OCI-LY1 (cell line): ENCODE measurements at regions not wholly inside any gene's neighbourhood (a gene's known extent, or its start where the extent isn't known, plus 50 kb on each side); places are given as distances from the start of the nearest gene placed in this dataset.
"Not testable (repeated sequence)": the region's sequence is repeated elsewhere in the genome, so short reads cannot be mapped to it uniquely, and the experiment has no call there.

Source experiments
- H2AFZ ChIP-seq: fragments of 200-600 bp; sonication (generic), shearing (Covaris generic); 2 replicates; pipeline ENCODE4 v1.6.0; 2014; ENCODE audit warnings: antibody characterized with exemption, mild to moderate bottlenecking, low read length
- H3F3A ChIP-seq: fragments of 200-600 bp; sonication (generic), shearing (Covaris generic); 2 replicates; pipeline ENCODE4 v1.6.0; 2014; ENCODE audit warnings: mild to moderate bottlenecking, antibody characterized with exemption, low read length, moderate library complexity; ENCODE audit not compliant: insufficient read depth
- H3K27ac ChIP-seq: fragments of 200-600 bp; sonication (generic); 2 replicates; pipeline ENCODE4 v1.5.1; 2014; ENCODE audit warnings: low read length, mixed run types, mild to moderate bottlenecking, low read depth; ENCODE audit not compliant: poor library complexity, severe bottlenecking
- H3K27me3 ChIP-seq: fragments of 200-600 bp; sonication (generic); 2 replicates; pipeline ENCODE4 v1.6.0; 2014; ENCODE audit warnings: antibody characterized with exemption, mild to moderate bottlenecking, low read length, moderate library complexity; ENCODE audit not compliant: insufficient read depth
- H3K36me3 ChIP-seq: fragments of 200-600 bp; sonication (generic); 2 replicates; pipeline ENCODE4 v1.6.1; 2014; ENCODE audit warnings: mild to moderate bottlenecking, antibody characterized with exemption, low read length, moderate library complexity, mixed read lengths; ENCODE audit not compliant: insufficient read depth
- H3K4me1 ChIP-seq: fragments of 200-600 bp; sonication (generic); 2 replicates; pipeline ENCODE4 v1.5.1; 2014; ENCODE audit warnings: mild to moderate bottlenecking, low read length, moderate library complexity; ENCODE audit not compliant: insufficient read depth, severe bottlenecking
- H3K4me2 ChIP-seq: fragments of 200-600 bp; sonication (generic), shearing (Covaris generic); 2 replicates; pipeline ENCODE4 v1.6.1; 2014; ENCODE audit warnings: low read length
- H3K4me3 ChIP-seq: fragments of 200-600 bp; sonication (generic); 2 replicates; pipeline ENCODE4 v1.5.1; 2014; ENCODE audit warnings: low read length, low read depth, mild to moderate bottlenecking, mixed read lengths; ENCODE audit not compliant: poor library complexity, severe bottlenecking
- H3K79me2 ChIP-seq: fragments of 200-600 bp; shearing (Covaris generic); 2 replicates; pipeline ENCODE4 v1.6.1; 2016; ENCODE audit warnings: mixed run types, low read length, mixed read lengths; ENCODE audit not compliant: insufficient read depth
- H3K9ac ChIP-seq: fragments of 200-600 bp; sonication (generic), shearing (Covaris generic); 2 replicates; pipeline ENCODE4 v1.6.1; 2014; ENCODE audit warnings: mild to moderate bottlenecking, low read length, mixed read lengths
- H3K9me2 ChIP-seq: fragments of 200-600 bp; sonication (generic), shearing (Covaris generic); 2 replicates; pipeline ENCODE4 v1.6.1; 2014; ENCODE audit warnings: low read depth, mild to moderate bottlenecking, low read length, mixed read lengths
- H3K9me3 ChIP-seq: fragments of 200-600 bp; shearing (Covaris generic); 2 replicates; pipeline ENCODE4 v1.6.1; 2014; ENCODE audit warnings: low read length, mixed read lengths
- H4K20me1 ChIP-seq: fragments of 200-600 bp; sonication (generic), shearing (Covaris generic); 2 replicates; pipeline ENCODE4 v1.6.0; 2016; ENCODE audit warnings: mild to moderate bottlenecking, low read length; ENCODE audit not compliant: insufficient read depth
- CTCF ChIP-seq: fragments of 200-600 bp; sonication (generic), shearing (Covaris generic); IDR thresholded peaks from 2 replicates; pipeline ENCODE4 v1.5.1; 2017; ENCODE audit warnings: mild to moderate bottlenecking, antibody characterized with exemption, low read length, moderate library complexity, mixed read lengths
- EZH2 ChIP-seq: fragments of 200-600 bp; sonication (generic), shearing (Covaris generic); IDR thresholded peaks from 2 replicates; pipeline ENCODE4 v1.8.0; 2017; ENCODE audit warnings: borderline replicate concordance, mixed run types, mild to moderate bottlenecking, antibody characterized with exemption, low read length, moderate library complexity, mixed read lengths

- no peaks in the 10 kb centered on the region for H3K9me2 ChIP-seq
- no peak overlapping the region for H2AFZ ChIP-seq
- no peaks in the 10 kb centered on the region for H3K4me1 ChIP-seq
- H3K27ac ChIP-seq, result no peak overlapping the region
- H3K9me3 ChIP-seq, result no peaks in the 10 kb centered on the region
- H3K4me3 ChIP-seq, result no peak overlapping the region
- H3K79me2 ChIP-seq, result no peaks in the 10 kb centered on the region
- H3K27me3 ChIP-seq, result no peaks in the 10 kb centered on the region
- no peak overlapping the region for H3K4me2 ChIP-seq
- H3F3A ChIP-seq, result no peaks in the 10 kb centered on the region
- H3K9ac ChIP-seq, result no peak overlapping the region
- H3K36me3 ChIP-seq, result no peaks in the 10 kb centered on the region
- H4K20me1 ChIP-seq, result no peaks in the 10 kb centered on the region
- TF ChIP-seq EZH2, result no peak
- TF ChIP-seq CTCF, result no peak
Observed at GRCh38 chr5:108504974-108505373, 123.1 kb upstream of the FBXL17 start.

GRCh38 chr5:108503986-108504385, 122.1 kb upstream of the FBXL17 start:
- H3K4me2 ChIP-seq, result no peak overlapping the region
- no peak overlapping the region for H3K9ac ChIP-seq
- H3K27me3 ChIP-seq, result no peaks in the 10 kb centered on the region
- no peaks in the 10 kb centered on the region for H3K9me2 ChIP-seq
- no peak for TF ChIP-seq CTCF
- TF ChIP-seq EZH2, result no peak
- H3K36me3 ChIP-seq, result no peaks in the 10 kb centered on the region
- H3K4me1 ChIP-seq, result no peaks in the 10 kb centered on the region
- H3K27ac ChIP-seq, result no peak overlapping the region
- no peaks in the 10 kb centered on the region for H3K9me3 ChIP-seq
- no peaks in the 10 kb centered on the region for H4K20me1 ChIP-seq
- H3K4me3 ChIP-seq, result no peak overlapping the region
- no peaks in the 10 kb centered on the region for H3K79me2 ChIP-seq
- H3F3A ChIP-seq, result no peaks in the 10 kb centered on the region
- no peak overlapping the region for H2AFZ ChIP-seq

GRCh38 chr5:108495615-108496014, 113.7 kb upstream of the FBXL17 start:
- H4K20me1 ChIP-seq, H3K4me1 ChIP-seq, H3K4me3 ChIP-seq, H3K9me3 ChIP-seq, H3K9me2 ChIP-seq, H3K27ac ChIP-seq, H3F3A ChIP-seq, H3K27me3 ChIP-seq, H3K36me3 ChIP-seq, H3K9ac ChIP-seq, H3K4me2 ChIP-seq, H3K79me2 ChIP-seq, H2AFZ ChIP-seq: not testable (repeated sequence)

GRCh38 chr5:108487951-108488350, 106.1 kb upstream of the FBXL17 start:
- H3K9me3 ChIP-seq, result 0 out of 2 replicates have a peak, but pooled peaks cover 5% of the 10 kb centered on the region
- no peak overlapping the region for H2AFZ ChIP-seq
- no peak for TF ChIP-seq EZH2
- no peaks in the 10 kb centered on the region for H3K36me3 ChIP-seq
- H3K27ac ChIP-seq, result no peak overlapping the region
- H3K27me3 ChIP-seq, result no peaks in the 10 kb centered on the region
- no peaks in the 10 kb centered on the region for H4K20me1 ChIP-seq
- H3K79me2 ChIP-seq, result no peaks in the 10 kb centered on the region
- H3K4me1 ChIP-seq, result no peaks in the 10 kb centered on the region
- H3K9ac ChIP-seq, result no peak overlapping the region
- no peaks in the 10 kb centered on the region for H3K9me2 ChIP-seq
- no peaks in the 10 kb centered on the region for H3F3A ChIP-seq
- H3K4me2 ChIP-seq, result no peak overlapping the region
- H3K4me3 ChIP-seq, result no peak overlapping the region
